GM19452 (cell line): ENCODE measurements at regions not wholly inside any gene's neighbourhood (a gene's known extent, or its start where the extent isn't known, plus 50 kb on each side); places are given as distances from the start of the nearest gene placed in this dataset.

Experiments
- ATAC-seq: cut with Tn5 transposase; IDR thresholded peaks from one replicate; pipeline ENCODE4 v1.9.1; 2021; ENCODE audit not compliant: unreplicated experiment

DNA sequence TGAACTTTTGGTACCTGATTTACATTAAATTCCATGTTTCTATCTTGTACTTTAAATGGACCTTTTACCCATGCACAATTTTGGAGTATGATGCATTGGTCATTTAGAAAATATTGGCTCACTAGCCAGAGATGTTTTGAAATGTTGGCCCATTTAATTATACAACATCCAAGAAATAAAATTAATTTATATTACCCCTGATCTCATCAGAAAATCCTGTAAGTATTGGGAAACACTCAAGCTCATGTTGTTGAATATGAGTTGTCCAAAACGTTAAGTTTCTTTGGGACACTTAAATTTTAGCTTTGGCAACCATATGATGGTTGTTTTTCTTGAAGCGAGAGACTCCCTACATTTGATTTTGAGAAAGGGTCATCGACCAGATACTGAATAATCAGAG lies 492.7 kb downstream of the RPS24 start:
- ATAC-seq, result no peak

DNA sequence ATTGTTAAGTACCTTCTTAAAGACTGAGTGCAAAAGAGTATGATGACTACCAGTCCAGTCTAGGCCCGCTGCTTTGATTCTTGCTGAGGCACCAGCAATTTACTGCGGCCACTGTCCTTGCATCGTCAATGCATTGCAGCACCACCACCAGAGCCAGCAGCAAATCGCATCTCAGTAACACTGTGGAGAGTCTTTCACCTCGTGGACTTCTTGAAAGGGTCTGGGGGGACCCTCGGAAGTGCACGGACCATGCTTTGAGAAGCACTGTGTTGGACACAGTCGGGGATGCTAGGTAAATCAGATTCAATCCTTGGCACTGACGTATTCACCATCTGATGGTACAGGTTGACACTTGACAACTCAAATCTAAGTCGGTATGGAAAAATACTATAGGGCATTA lies 493.6 kb downstream of the RPS24 start:
- no peak for ATAC-seq

DNA sequence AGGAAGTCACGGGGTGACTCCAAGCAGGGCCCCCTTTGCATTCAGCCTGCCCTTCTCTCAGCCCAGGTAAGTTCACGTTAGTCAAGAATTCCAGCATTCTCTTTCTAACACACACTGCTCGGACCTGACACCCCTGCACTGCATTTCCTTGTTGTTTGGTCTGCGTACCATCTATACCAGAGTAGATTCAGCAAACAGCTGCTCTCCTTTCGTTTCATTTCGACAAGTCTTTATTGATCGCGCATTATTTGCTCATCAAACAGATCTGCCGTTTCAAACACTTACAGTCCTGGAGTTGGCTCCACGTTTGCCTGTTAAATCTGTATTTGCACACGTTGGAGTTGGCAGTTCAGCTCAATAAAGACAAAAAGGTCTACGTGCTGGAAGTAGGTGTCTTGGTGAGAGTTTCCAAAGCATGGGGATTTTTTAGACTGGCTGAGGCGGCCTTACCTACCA lies 495.1 kb downstream of the RPS24 start:
- no peak for ATAC-seq

DNA sequence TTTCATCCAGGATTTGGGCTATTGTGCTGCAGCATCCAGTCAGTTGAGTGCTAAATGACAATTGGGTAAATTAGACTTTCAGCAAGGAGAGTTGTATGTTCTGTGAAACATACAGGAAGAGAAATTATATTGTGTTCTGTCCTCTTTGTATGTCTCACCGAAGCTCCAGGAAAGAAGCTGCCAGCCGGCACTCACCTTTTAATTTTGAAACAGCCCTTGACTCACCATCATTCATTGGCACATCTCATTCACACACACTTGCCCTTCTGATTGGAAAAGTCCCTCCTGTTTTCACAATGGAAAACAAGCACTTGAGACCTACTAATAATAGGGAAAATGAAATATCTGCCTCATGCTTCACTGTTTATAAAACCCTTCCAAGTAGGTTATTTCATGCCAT lies 495.6 kb downstream of the RPS24 start:
- ATAC-seq, result no peak

DNA sequence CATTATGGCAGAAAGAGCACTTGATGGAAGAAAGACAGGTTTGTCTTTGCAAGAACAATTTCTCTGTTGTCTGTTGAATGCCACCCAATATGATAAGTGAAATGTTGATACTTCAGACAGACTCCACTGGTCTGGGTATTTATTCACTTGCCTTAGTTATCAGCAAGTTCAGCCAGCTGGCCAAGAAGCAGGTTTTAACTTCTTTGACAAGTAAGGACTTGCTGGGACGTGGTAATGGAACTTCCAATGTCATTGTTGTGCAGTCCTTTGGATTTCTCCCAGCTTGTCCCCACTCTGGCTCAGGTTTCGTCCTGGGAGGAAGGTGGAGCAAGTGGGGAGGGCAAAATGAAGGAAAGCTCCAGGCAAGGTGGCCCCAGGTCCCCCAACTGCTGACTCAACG lies 497.4 kb downstream of the RPS24 start:
- no peak for ATAC-seq

DNA sequence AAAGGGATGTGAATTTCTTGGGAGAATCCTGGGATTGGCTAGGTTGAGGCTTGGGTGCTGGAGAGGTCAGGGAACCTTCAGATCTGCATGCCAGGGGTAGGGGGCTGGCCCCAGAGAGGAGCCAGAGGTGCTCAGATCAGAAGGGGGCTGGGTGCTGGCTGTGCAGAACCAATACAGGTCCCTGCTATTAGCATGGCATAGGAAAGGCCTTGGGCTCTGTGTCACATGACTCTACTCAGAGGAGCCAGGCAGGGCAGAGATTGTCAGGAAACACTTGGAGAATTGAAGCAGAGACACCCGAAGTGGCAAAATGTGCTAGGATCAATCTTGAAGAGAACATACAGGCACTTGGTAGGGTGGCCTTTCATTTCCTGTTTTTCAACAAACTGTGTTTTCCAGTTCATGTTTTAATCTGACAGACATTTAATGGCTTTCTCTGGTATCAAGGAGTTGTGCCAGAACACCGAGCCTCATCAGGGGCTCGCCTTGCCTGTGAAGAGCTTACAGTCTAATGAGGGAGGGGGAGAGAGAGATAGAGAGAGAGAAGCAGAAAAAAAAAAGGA lies 498.9 kb downstream of the RPS24 start:
- no peak for ATAC-seq

DNA sequence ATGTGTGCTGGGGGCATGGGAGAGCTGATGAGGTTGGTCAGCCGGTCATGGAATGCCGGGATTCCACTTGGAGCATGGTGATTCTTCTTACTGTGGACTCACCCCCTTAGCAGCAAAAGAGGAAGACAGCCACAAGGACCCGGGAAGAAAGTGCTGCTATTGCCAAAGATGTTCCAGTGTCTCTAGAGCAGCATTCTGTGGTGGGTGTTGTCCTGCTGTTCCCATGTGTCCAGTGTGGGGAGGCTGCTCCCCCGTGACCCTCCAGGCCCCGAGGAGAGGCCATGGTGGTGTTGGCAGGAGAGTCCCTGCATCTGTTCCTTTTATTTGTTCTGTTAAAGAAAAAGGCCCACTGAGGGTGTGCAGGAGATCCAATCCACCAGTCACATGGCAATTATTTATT lies 499.4 kb downstream of the RPS24 start:
- ATAC-seq, result no peak

DNA sequence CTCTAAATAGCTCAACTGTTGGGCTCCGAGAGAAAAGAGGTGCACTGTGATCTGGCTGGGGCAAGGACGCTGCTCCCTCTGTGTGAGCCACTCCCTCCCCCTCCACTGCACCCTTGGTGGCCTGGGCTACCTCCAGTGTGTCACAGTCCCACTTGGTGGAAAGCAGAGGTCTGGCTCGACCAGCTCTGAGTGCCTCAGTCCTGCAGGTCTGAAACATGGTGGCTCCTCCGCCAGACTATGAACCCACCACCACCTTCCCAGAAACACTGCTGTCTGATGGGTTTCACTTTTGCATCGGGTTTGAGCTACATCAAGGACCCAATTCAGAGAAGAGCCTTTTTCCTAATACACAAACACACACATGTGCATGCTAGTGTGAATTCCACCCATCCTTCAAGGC lies 500.1 kb downstream of the RPS24 start:
- no peak for ATAC-seq

DNA sequence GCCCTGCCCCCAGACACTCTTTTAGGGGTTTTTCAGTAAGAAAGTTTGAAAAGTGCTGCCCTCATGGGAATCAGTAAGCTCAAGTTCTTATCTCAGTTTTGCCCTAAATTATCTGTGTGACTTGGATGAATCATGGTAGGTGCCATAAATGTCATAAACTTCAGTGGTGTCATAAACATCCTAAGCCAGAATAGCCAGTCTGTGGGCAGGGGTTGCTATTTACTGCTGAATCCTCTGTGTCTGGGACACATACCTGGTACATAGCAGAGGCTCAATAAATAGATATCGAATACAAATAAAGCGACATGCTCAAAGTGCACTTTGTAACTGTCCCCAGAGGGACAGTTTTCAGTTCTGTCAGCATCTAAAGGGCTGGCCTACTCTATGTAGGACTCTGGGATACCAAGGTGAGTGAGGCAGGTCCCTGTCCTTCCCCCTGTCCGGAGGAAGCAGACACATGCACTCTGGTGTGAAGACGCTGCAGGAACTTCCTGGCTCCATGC lies 502.1 kb downstream of the RPS24 start:
- no peak for ATAC-seq

DNA sequence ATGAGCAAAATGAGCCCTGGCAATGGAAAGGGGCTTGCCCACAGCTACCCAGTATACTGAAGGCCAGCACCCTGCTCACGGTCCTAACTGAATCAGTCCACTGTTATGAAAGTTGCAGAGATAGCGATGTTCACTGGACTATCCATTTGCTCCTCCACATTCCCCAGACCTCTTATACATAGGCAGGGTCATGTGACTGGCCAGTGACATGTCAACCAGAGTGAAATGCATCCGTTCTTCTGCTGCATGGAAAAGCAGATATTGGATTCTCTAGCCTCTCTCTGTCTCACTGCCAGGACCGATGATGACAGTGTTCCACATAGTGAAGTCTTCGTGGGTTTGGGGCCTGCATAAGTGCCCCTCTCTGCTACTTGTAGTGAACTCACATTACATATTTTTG lies 503.4 kb downstream of the RPS24 start:
- ATAC-seq, result no peak

DNA sequence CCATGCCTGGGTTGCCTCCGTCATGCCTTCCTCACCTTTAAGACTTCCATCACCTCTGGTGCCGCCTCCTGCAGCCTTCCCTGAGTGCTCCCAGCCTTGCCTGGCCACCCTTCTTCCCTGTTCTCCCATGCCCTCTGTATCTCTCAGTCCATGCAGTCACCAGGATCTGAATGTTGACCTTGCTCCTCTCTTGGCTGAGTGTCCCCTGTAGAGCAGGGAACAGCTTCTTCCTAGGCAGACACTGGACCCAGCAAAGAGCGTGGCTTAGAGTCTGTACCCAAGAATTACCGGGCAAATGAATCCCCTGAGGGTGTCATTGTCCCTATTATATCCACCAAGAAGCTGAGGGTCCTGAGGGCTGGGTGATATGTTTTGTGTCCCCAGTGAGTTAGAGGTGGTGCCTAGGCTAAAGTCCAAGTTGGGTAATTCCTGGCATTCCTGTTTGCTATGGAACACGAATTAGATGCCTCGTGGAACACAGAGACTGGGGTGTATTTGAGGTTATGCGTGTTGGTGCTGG lies 505.6 kb downstream of the RPS24 start:
- ATAC-seq, result no peak

DNA sequence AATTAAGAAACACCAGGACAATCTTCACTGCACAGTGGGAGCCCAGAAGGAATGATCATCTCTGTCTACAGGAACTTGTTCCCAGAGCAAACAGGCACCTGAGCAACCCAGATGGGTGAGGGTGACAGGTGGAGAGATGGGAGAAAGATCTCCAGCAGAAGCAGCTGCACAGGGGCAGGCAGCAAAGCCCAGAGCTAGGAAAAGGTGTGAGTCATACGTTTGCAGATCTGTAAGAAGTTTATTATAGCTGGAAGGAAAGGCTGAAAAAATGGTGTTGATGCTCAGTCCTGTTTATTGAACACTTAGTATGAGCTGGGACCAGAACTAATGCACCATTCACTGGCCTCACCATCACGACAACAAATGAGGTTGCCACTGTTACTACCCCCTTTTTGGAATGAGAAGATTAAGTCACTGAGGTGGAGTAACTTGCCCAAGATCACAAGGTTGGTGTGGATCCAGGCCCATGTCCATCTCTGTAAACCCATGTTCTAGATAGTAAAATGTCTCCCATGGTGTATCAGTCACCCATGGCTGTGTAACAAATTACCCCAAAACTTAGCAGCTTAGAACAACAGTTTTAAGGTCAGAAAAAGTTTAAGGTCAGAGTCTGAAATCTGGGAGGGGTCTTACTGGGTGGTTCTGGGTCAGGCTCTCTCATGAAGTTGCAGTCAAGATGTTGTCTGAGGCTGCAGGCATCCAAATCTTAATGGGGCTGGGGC lies 506.9 kb downstream of the RPS24 start:
- no peak for ATAC-seq

DNA sequence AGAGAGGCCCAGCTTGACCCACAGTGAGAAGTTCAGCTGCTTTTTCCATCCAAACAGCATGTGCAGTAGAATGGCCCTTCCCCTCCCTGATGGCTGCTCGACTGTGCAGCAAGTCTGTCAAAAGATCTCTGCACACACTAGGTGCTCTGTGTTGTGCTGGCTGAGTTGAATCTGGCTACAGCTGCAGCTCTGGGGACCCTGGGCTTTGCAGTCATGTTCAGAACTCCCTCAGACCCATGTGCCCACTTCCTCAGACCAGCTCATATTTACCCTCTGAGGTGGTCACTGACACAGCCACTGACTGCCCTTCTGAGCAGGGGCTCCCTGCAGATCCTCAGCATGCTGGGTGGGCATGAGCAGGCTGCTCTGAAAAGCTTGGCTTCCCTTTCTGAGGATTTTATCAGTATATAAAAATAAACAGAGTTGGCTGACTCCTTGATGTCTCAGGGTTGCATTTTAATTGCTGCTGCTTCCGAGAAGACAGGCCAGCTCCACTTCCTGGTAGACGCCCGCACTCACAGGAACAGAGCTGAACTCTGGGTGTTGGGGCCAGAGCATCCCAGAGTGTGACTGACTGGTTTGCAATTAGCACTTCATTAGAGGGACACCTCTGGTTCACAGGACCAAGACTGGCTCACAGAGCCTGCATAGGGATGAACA lies 507.9 kb downstream of the RPS24 start:
- no peak for ATAC-seq

DNA sequence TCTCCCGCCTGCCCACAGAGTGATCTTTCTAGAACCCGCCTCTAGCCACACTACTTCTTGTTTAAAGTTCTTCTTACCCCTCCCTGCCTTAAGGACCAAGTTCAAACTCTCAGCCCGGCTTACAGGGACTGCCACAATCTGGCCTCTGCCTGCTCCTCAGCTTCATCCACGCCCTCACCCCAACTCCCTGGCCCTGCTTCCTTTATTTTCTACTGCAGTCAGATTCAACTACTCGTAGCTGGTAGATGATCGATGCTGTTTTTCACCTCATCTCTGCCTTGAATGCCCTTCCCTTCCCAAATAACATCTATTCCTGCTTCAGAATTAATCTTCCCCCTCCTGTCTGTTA lies 508.5 kb downstream of the RPS24 start:
- no peak for ATAC-seq

DNA sequence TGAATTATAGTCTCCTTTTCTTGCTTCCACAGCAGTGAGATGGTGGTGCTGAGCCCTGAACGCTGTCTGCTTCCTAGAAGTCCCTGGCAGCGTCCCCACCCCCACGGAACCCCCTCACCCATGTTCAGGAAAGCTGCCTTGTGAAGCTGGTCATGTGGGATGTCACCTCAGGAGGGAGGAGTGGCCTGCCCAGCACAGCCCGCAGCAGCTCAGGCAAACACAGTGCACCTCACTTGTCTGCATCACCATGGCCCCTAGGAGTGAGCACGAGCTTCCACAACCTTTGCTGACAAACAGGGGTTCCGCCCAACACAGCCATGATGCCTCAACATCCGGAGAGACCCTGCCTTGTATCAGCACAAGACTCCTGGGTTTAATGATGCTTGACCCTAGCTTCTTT lies 508.9 kb downstream of the RPS24 start:
- ATAC-seq, result no peak

DNA sequence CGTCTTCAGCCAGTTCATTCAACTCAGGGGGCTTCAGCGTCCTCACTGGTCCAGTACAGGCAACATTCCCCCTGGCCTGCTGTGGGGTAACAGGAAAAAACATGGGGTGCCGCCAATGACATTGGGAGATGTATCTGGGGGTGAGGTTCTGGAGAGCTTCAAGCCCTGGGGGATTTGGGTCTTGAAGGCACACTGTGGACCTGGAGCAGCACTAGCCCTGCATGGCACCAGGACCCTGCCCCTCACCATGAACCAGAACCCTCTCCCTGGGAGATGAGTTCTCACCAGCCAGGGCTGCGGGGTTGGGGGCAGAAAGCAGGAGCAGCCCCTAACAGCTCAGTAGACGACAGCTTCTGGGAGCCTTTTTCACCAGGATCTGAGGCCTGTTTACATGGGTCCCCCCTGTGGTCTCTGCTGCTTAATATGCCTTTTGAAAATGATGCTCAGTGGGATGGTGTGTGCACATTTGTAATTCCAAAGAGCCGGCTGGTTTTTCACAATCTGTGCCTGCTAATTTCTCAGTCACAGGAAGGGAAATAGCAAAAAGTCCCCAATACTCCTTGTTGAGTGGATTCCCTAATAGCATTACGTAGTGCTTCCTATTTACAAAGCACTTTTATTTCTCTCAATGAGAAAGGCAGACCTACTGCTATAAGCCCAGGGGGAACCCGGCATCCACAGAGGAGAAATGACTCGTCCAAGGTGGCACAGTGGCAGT lies 509.5 kb downstream of the RPS24 start:
- no peak for ATAC-seq

DNA sequence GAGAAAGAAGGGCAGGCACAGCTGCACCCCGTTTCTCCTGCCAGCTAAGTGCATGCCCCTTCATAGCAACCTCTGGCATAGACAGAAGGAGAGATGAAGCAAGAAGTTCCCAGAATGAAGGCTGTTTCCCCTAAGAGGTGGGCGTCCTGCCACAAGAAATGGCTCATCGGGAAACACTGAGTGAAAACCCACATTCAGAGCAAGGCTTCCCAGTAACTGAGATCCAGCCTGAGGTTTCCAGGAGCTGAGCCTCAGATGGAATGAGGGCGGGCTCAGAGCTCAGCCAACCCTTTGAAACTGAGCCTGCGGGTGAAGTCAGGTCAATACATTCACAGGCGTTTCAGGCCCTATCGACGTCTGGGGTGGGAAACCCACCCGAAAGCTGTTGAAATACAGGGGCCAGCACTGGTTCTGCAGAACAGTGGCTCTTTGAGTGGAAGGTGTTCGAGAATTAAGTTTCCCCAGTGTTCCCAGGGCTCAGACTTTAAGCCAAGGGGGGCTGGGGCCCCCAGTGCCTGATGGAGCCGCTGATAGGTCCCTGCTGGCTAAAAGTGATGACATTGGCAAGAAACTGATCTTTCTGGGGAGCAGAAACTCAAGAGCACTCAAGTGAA lies 510.2 kb downstream of the RPS24 start:
- no peak for ATAC-seq

DNA sequence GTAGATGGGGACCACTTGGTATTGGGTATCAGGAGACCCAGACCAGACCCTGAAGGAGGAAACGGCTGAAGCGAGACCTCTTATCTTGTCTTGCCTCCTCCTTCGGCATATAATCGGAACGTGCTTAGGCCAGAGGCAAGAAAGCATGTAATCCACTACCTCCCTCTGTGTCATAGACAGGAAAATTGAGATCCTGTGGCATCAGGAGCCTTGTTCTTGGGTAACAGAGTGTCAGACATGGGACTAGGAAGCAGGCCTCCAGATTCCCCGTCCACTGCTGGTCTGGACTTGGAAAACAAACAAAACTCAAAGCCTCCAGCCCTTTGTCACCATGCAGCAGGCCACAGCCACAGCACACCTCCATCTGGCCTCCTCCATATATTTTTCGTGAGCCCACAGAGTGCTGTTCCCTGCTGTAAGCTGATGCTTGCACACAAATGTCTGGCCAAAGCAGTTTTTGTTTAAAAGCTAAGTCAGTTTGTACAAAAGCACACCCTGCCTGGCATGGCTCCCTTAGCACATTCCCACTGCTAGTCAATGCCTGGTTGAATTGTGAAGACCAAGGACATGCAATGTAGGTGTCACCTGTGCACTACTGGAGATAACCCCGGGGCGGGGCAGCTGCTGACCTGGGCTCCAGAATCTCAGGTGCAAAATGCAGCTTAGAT lies 510.9 kb downstream of the RPS24 start:
- no peak for ATAC-seq

DNA sequence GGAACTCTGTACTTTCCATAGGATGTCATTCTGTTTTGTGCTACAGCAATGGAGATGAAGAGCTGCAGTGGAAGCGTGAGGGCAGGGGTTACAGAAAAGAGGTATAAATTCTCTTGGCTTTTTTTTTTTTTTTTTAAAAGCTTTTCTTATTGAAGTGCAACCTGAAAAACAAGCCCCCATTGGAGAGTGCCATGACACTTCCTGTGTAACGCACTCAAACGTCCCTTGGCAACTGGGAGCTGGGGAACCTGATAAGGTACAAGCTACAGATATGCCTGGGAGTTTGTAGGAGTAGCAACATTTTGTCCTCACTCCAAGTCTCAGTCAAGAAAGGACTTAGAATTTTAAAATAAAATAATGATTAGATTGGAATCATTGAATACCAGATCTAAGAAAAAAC lies 512.1 kb downstream of the RPS24 start:
- no peak for ATAC-seq

DNA sequence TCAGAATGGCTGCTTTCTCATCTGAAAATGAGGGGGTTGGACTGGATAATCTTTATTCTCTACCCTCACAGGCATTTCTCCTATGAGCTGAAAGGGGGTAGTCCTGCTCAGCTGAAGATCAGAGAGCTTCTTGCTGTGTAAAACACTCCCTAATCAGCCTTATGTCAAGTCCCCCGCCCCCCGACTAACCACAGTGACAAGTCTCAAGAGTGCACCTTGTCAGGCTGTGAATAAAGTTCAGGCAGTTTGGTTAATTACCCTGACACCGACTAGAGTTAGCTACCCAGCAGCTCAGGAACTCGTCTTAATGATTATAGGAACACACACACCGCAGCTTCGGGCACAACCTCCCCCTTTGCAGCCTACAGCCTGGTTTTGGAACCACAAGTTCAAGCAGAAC lies 513.7 kb downstream of the RPS24 start:
- ATAC-seq, result no peak

DNA sequence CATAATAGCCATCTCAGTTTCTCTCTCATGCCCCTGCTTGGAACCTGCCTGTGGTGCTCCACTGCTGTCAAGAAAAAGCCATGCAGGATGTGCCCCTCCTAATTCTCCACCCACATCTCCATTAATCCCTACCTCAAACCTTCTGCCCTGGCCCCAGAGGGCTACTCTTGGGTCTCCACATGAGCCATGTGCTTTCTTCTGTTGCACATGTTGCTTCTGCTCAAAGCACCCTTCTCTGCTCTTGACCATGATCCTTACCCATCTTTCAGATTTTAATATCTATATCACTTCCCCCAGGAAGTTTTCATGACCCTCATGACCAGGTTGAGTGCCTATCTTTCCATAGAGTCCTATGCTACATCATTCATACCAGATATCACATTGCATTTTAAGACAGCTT lies 514.2 kb downstream of the RPS24 start:
- ATAC-seq, result no peak
